ENCODE measurements at regions not wholly inside any gene's neighbourhood (a gene's known extent, or its start where the extent isn't known, plus 50 kb on each side); places are given as distances from the start of the nearest gene placed in this dataset.

- Histone ChIP-seq H3K9me1 (ENCODE audit: insufficient read depth, low read length) (no peaks in the 10 kb centered on the region), H3K4me3 (ENCODE audit: insufficient read depth, low read depth, low read length) (no peak overlapping the region), H4K8ac (ENCODE audit: low read depth in 2 of 2, low read length in 2 of 2) (no peak overlapping the region), H3K4me2 (ENCODE audit: low read depth, low read length) (no peak overlapping the region), H3K27ac (ENCODE audit: insufficient read depth, low read length) (no peak overlapping the region), H3K23ac (ENCODE audit: low read depth, low read length) (no peak overlapping the region), H3K79me1 (ENCODE audit: low read depth in 1 of 2, low read length in 2 of 2) (no peaks in the 10 kb centered on the region), H3K9me3 (ENCODE audit: control insufficient read depth, insufficient read depth, low read length) (no peaks in the 10 kb centered on the region), H3K4ac (ENCODE audit: low read depth, low read length) (no peak overlapping the region), H4K91ac (ENCODE audit: insufficient read depth, low read depth, low read length) (no peak overlapping the region), H3K4me1 (ENCODE audit: control insufficient read depth, insufficient read depth, low read length) (no peaks in the 10 kb centered on the region), H3K14ac (replicated peaks; ENCODE audit: low read depth, low read length) (no peak overlapping the region), H2AFZ (replicated peaks; ENCODE audit: low read length, poor library complexity) (no peak overlapping the region), H2BK120ac (ENCODE audit: low read depth, low read length) (no peak overlapping the region), H3K18ac (ENCODE audit: low read depth, low read length) (no peak overlapping the region), H3K36me3 (ENCODE audit: control insufficient read depth, insufficient read depth, low read length) (no peaks in the 10 kb centered on the region), H2BK20ac (ENCODE audit: low read depth, low read length) (no peak overlapping the region), H2BK5ac (ENCODE audit: low read depth, low read length, poor library complexity, severe bottlenecking) (no peak overlapping the region), H3K9ac (ENCODE audit: low read depth, low read length) (no peak overlapping the region), H3K56ac (ENCODE audit: extremely low read depth, insufficient read depth, low read length) (no peak overlapping the region), H4K5ac (ENCODE audit: low read depth, low read length) (no peak overlapping the region), H2AK9ac (replicated peaks; ENCODE audit: low read depth, low read length, poor library complexity) (no peak overlapping the region), H2AK5ac (ENCODE audit: low read depth, low read length) (no peak overlapping the region), H2BK15ac (ENCODE audit: low read depth, low read length) (no peak overlapping the region), H3K27me3 (ENCODE audit: control insufficient read depth, insufficient read depth, low read length) (no peaks in the 10 kb centered on the region), H4K20me1 (ENCODE audit: insufficient read depth, low read length) (no peaks in the 10 kb centered on the region)
- ChIA-PET POLR2A (ENCODE audit: unreplicated experiment) (no interaction called here), CTCF (interaction anchor here (1.7 kb wide), 1 partner anchor 172 kb away, joined by 3 read pairs; no protein-coding TSS in a partner anchor)
- TF ChIP-seq CEBPB (IDR thresholded peaks at IDR 0.05; ENCODE audit: low read depth, low read length), result no peak
- no peak for TF ChIP-seq FOS (IDR thresholded peaks at IDR 0.05; ENCODE audit: low read depth, low read length)
- no peak for TF ChIP-seq SMC3 (IDR thresholded peaks at IDR 0.05; ENCODE audit: low read depth, low read length)
- no peak for TF ChIP-seq RAD21 (IDR thresholded peaks at IDR 0.05; ENCODE audit: low read length)
- TF ChIP-seq, protein P1, sequence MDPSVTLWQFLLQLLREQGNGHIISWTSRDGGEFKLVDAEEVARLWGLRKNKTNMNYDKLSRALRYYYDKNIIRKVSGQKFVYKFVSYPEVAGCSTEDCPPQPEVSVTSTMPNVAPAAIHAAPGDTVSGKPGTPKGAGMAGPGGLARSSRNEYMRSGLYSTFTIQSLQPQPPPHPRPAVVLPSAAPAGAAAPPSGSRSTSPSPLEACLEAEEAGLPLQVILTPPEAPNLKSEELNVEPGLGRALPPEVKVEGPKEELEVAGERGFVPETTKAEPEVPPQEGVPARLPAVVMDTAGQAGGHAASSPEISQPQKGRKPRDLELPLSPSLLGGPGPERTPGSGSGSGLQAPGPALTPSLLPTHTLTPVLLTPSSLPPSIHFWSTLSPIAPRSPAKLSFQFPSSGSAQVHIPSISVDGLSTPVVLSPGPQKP (IDR thresholded peaks at IDR 0.05; ENCODE audit: borderline replicate concordance, low read depth, low read length), result no peak
- no peak for TF ChIP-seq BHLHE40 (IDR thresholded peaks at IDR 0.05; ENCODE audit: low read depth, low read length)
- no peak for TF ChIP-seq USF2 (IDR thresholded peaks at IDR 0.05; ENCODE audit: low read depth, low read length)
- no peak for TF ChIP-seq MAZ (IDR thresholded peaks at IDR 0.05; ENCODE audit: borderline replicate concordance, low read depth, low read length)
- no peak for TF ChIP-seq CTCF (conservative IDR thresholded peaks at IDR 0.05; ENCODE audit: low read depth, low read length)
- no peak for TF ChIP-seq POLR2A (IDR thresholded peaks at IDR 0.05; ENCODE audit: low read depth, low read length)
- TF ChIP-seq NFE2L2 (IDR thresholded peaks at IDR 0.05; ENCODE audit: low read depth, low read length), result no peak
- no peak for TF ChIP-seq RCOR1 (IDR thresholded peaks at IDR 0.05; ENCODE audit: insufficient replicate concordance, low read length)
- DNase-seq (no peak), ATAC-seq (ENCODE audit: low read depth) (no peak)
- in situ Hi-C loops (cut with MboI; ENCODE audit: low sequenced_read_pairs), result no loop called here
- no TSS peak for BruUV-seq (replicated peaks)
- no CpG with 5 or more reads among the region's 1 CpG for WGBS, 2 experiments (ENCODE audit: extremely low coverage in 2 of 2, insufficient read length in 1 of 2)
- intact Hi-C loops (cut with micrococcal nuclease), result no loop called here
- dilution Hi-C loops (cut with HindIII; ENCODE audit: low sequenced_read_pairs, unreplicated experiment), result no loop called here
Observed at GRCh38 chr15:61661791-61662190, 398.5 kb downstream of the VPS13C start.
